ENCODE measurements at regions not wholly inside any gene's neighbourhood (a gene's known extent, or its start where the extent isn't known, plus 50 kb on each side); places are given as distances from the start of the nearest gene placed in this dataset.

DNA sequence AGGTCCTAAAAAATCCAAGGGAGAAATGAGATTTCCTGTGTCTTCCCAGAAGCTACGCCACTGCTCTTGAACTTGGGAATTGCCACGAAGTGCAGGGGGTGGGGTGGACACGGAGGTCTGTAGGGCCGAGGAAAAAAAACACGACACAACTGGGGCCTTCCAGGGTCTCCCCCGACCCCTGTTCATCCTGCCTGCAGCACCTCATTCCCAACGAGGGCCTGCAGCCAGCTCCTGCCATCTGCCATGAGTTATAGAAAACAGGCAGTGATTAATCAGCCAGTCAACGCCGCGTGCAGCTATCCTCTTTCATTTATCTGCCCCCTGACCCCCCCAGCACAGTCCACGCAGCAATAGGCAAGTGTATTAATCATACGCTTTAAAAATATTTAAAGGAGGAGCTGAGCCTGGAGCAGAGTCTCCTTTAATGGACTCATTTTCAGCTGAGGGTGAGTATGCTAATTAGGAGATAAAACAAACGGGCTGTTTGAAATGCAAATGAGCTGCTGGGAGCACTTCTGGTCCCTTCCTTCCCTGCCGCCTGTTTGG is 209.9 kb downstream of the TFCP2L1 start:
- peak in 2 of 3 donors; percentile 59 to 62 for TF ChIP-seq POLR2A (IDR thresholded peaks at IDR 0.05)
- TF ChIP-seq, protein P1, sequence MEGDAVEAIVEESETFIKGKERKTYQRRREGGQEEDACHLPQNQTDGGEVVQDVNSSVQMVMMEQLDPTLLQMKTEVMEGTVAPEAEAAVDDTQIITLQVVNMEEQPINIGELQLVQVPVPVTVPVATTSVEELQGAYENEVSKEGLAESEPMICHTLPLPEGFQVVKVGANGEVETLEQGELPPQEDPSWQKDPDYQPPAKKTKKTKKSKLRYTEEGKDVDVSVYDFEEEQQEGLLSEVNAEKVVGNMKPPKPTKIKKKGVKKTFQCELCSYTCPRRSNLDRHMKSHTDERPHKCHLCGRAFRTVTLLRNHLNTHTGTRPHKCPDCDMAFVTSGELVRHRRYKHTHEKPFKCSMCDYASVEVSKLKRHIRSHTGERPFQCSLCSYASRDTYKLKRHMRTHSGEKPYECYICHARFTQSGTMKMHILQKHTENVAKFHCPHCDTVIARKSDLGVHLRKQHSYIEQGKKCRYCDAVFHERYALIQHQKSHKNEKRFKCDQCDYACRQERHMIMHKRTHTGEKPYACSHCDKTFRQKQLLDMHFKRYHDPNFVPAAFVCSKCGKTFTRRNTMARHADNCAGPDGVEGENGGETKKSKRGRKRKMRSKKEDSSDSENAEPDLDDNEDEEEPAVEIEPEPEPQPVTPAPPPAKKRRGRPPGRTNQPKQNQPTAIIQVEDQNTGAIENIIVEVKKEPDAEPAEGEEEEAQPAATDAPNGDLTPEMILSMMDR (IDR thresholded peaks at IDR 0.05): no peak
